Stomach smooth muscle (tissue), 2 donors: ENCODE measurements at regions not wholly inside any gene's neighbourhood (a gene's known extent, or its start where the extent isn't known, plus 50 kb on each side); places are given as distances from the start of the nearest gene placed in this dataset.
"Not testable (repeated sequence)": the region's sequence is repeated elsewhere in the genome, so short reads cannot be mapped to it uniquely, and the experiment has no call there.

Experiments used
- H3K27ac ChIP-seq: one replicate; pipeline ENCODE4 v1.7.0; 2013; ENCODE audit warnings: mild to moderate bottlenecking, low read length, inconsistent platforms
- H3K27me3 ChIP-seq, 2 donors: one replicate each; pipeline ENCODE4 v1.7.0; 2013; ENCODE audit warnings: low read length in 2 of 2; ENCODE audit not compliant: insufficient read depth in 2 of 2, control insufficient read depth in 1 of 2
- H3K36me3 ChIP-seq, 2 donors: one replicate each; pipeline ENCODE4 v1.7.0; 2013; ENCODE audit warnings: low read length in 2 of 2; ENCODE audit not compliant: control insufficient read depth in 2 of 2, insufficient read depth in 2 of 2
- H3K4me1 ChIP-seq: one replicate; pipeline ENCODE4 v1.7.0; 2013; ENCODE audit warnings: low read length; ENCODE audit not compliant: control insufficient read depth, insufficient read depth
- H3K4me3 ChIP-seq, 2 donors: one replicate each; pipeline ENCODE4 v1.7.0; 2013; ENCODE audit warnings: low read length in 2 of 2
- H3K9ac ChIP-seq, 2 donors: one replicate each; pipeline ENCODE4 v1.7.0; 2013; ENCODE audit warnings: low read length in 2 of 2, mild to moderate bottlenecking in 1 of 2
- H3K9me3 ChIP-seq, 2 donors: one replicate each; pipeline ENCODE4 v1.7.0; 2013; ENCODE audit warnings: low read length in 2 of 2; ENCODE audit not compliant: control insufficient read depth in 2 of 2
- donor health status: healthy.
- donor health status: Pancreatic carcinoma.

GRCh38 chr3:159733194-159733860 is 255.3 kb upstream of the IL12A start:
- Histone ChIP-seq H3K27ac (no peak overlapping the region), H3K9ac (peak overlapping the region in 1 of 2 donors; percentile 47), H3K4me3 (peak overlapping the region; percentile 77 to 80)

GRCh38 chr3:159734681-159735080 is 254.0 kb upstream of the IL12A start:
- no peaks in the 10 kb centered on the region for H3K9me3 ChIP-seq
- no peak overlapping the region for H3K27ac ChIP-seq
- H3K27me3 ChIP-seq: no peaks in the 10 kb centered on the region
- H3K36me3 ChIP-seq: no peaks in the 10 kb centered on the region
- H3K4me1 ChIP-seq: peaks cover 3% of the 10 kb centered on the region
- no peak overlapping the region for H3K9ac ChIP-seq
- no peak overlapping the region for H3K4me3 ChIP-seq

More at GRCh38 chr3:159733194-159733860, 255.3 kb upstream of the IL12A start:
- no peaks in the 10 kb centered on the region for H3K27me3 ChIP-seq
- no peaks in the 10 kb centered on the region for H3K9me3 ChIP-seq
- H3K36me3 ChIP-seq: no peaks in the 10 kb centered on the region
- peaks cover 3% of the 10 kb centered on the region for H3K4me1 ChIP-seq

- H3K9ac ChIP-seq: no peak overlapping the region
- no peaks in the 10 kb centered on the region for H3K9me3 ChIP-seq
- no peaks in the 10 kb centered on the region for H3K4me1 ChIP-seq
- H3K36me3 ChIP-seq: no peaks in the 10 kb centered on the region
- H3K27ac ChIP-seq: no peak overlapping the region
- no peak overlapping the region for H3K4me3 ChIP-seq
- no peaks in the 10 kb centered on the region for H3K27me3 ChIP-seq
Observed at GRCh38 chr3:159739166-159739565, 249.5 kb upstream of the IL12A start.

GRCh38 chr3:159739969-159740368 is 248.7 kb upstream of the IL12A start:
- Histone ChIP-seq H3K9ac (no peak overlapping the region), H3K4me1 (no peaks in the 10 kb centered on the region), H3K9me3 (no peaks in the 10 kb centered on the region), H3K4me3 (no peak overlapping the region), H3K27ac (no peak overlapping the region), H3K27me3 (no peaks in the 10 kb centered on the region), H3K36me3 (no peaks in the 10 kb centered on the region)

- Histone ChIP-seq H3K4me1 (no peaks in the 10 kb centered on the region), H3K36me3 (no peaks in the 10 kb centered on the region), H3K9me3 (no peaks in the 10 kb centered on the region), H3K27me3 (no peaks in the 10 kb centered on the region), H3K9ac (no peak overlapping the region), H3K27ac (no peak overlapping the region), H3K4me3 (no peak overlapping the region)
Observed at GRCh38 chr3:159741281-159741680, 247.4 kb upstream of the IL12A start.

GRCh38 chr3:159748425-159748824 is 240.2 kb upstream of the IL12A start:
- Histone ChIP-seq H3K36me3 (no peaks in the 10 kb centered on the region), H3K4me1 (no peaks in the 10 kb centered on the region), H3K9me3 (no peaks in the 10 kb centered on the region), H3K27me3 (no peaks in the 10 kb centered on the region), H3K9ac (no peak overlapping the region), H3K27ac (no peak overlapping the region), H3K4me3 (no peak overlapping the region)

- H3K9ac ChIP-seq: no peak overlapping the region
- H3K36me3 ChIP-seq: no peaks in the 10 kb centered on the region
- no peak overlapping the region for H3K27ac ChIP-seq
- no peaks in the 10 kb centered on the region for H3K27me3 ChIP-seq
- H3K9me3 ChIP-seq: no peaks in the 10 kb centered on the region
- H3K4me1 ChIP-seq: no peaks in the 10 kb centered on the region
- no peak overlapping the region for H3K4me3 ChIP-seq
Observed at GRCh38 chr3:159749406-159749805, 239.2 kb upstream of the IL12A start.

GRCh38 chr3:159751146-159751545 is 237.5 kb upstream of the IL12A start:
- H3K4me3 ChIP-seq: no peak overlapping the region

GRCh38 chr3:159751752-159752151 is 236.9 kb upstream of the IL12A start:
- Histone ChIP-seq H3K4me1 (no peaks in the 10 kb centered on the region), H3K27me3 (no peaks in the 10 kb centered on the region), H3K4me3 (no peak overlapping the region), H3K9ac (no peak overlapping the region), H3K9me3 (no peaks in the 10 kb centered on the region), H3K27ac (no peak overlapping the region), H3K36me3 (no peaks in the 10 kb centered on the region)

More at GRCh38 chr3:159751146-159751545, 237.5 kb upstream of the IL12A start:
- no peak overlapping the region for H3K9ac ChIP-seq
- H3K36me3 ChIP-seq: no peaks in the 10 kb centered on the region
- no peaks in the 10 kb centered on the region for H3K27me3 ChIP-seq
- H3K9me3 ChIP-seq: no peaks in the 10 kb centered on the region
- no peaks in the 10 kb centered on the region for H3K4me1 ChIP-seq
- H3K27ac ChIP-seq: no peak overlapping the region

GRCh38 chr3:159756279-159757207 is 232.1 kb upstream of the IL12A start:
- not testable (repeated sequence) for H3K9ac ChIP-seq, H3K27me3 ChIP-seq, H3K27ac ChIP-seq, H3K36me3 ChIP-seq, H3K4me1 ChIP-seq, H3K9me3 ChIP-seq, H3K4me3 ChIP-seq
